ENCODE measurements at regions not wholly inside any gene's neighbourhood (a gene's known extent, or its start where the extent isn't known, plus 50 kb on each side); places are given as distances from the start of the nearest gene placed in this dataset.

GRCh38 chr10:92747600-92747999, 57.8 kb downstream of the HHEX start:
- CTCF ChIA-PET (ENCODE audit: low intra/inter-chr PET ratio) = no interaction called here
- no peaks in the 10 kb centered on the region for H3K36me3 ChIP-seq (ENCODE audit: control insufficient read depth, insufficient read depth, low read length)
- in situ Hi-C loops (cut with MboI) (no loop called here), intact Hi-C loops (cut with micrococcal nuclease) (no loop called here)
- H3K4me3 ChIP-seq = no peak overlapping the region
- H3K9me3 ChIP-seq (replicated peaks; ENCODE audit: control insufficient read depth, insufficient read depth, low read depth, low read length) = no peaks in the 10 kb centered on the region
- H3K27ac ChIP-seq (ENCODE audit: extremely low read depth, low read depth, low read length) = no peak overlapping the region
- FAIRE-seq (no peak), ATAC-seq (peak; percentile 52; the same call in 2 of the 3 replicates), DNase-seq (ENCODE audit: extremely low read depth in 1 of 4, low spot score in 3 of 4) (no peak)
- POLR2A ChIA-PET = interaction anchor here (0.6 to 2.6 kb wide), 3 partner anchors 9 to 34 kb away, joined by 3 to 9 read pairs (median 4); no protein-coding TSS in a partner anchor
- no peaks in the 10 kb centered on the region for H4K20me1 ChIP-seq (replicated peaks; ENCODE audit: control insufficient read depth, insufficient read depth, low read length)
- H3K27me3 ChIP-seq (ENCODE audit: control insufficient read depth in 2 of 2, insufficient read depth in 2 of 2, low read length in 2 of 2) = no peaks in the 10 kb centered on the region
- H3K4me1 ChIP-seq (replicated peaks in 1 of 2; ENCODE audit: control insufficient read depth in 2 of 2, insufficient read depth in 2 of 2, low read length in 2 of 2) = peaks cover 0 to 8% of the 10 kb centered on the region in 2 experiments; a peak in 3 of 5 replicates
- no peaks in the 10 kb centered on the region for H3K9me1 ChIP-seq (ENCODE audit: control insufficient read depth, insufficient read depth, low read length)
- WGBS (ENCODE audit: insufficient coverage, low coverage, missing lambda C conversion rate) = 35% methylated on average over 2 of the region's 2 CpGs
- H3K4me2 ChIP-seq (ENCODE audit: insufficient read depth, low read length) = no peak overlapping the region
- BruUV-seq (replicated peaks) = no TSS peak
- H2AFZ ChIP-seq (ENCODE audit: low read depth, low read length) = 0 out of 2 replicates have a peak overlapping the region, but pooled peaks have one; percentile 23
- no peaks in the 10 kb centered on the region for H3K79me2 ChIP-seq (ENCODE audit: control insufficient read depth, insufficient read depth, low read length)
- H3K9ac ChIP-seq (ENCODE audit: insufficient read depth in 1 of 2, low read depth in 2 of 2, low read length in 2 of 2) = peak overlapping the region in 1 of 2 experiments; percentile 58; a peak in 1 of 4 replicates
- TF ChIP-seq ZNF280A (IDR thresholded peaks at IDR 0.05; ENCODE audit: low read depth, partially characterized antibody) (no peak), IRF1 (CRISPR knock-in tag; IDR thresholded peaks at IDR 0.05; ENCODE audit: borderline replicate concordance) (no peak), GATAD2B (IDR thresholded peaks at IDR 0.05; ENCODE audit: borderline replicate concordance) (no peak), PPARD (CRISPR knock-in tag; IDR thresholded peaks at IDR 0.05) (no peak), ATF2 (CRISPR knock-in tag; IDR thresholded peaks at IDR 0.05) (no peak), THRB (CRISPR knock-in tag; conservative IDR thresholded peaks at IDR 0.05) (0 out of 2 replicates have a peak, but pooled peaks have one; percentile 31), THAP7 (CRISPR knock-in tag; IDR thresholded peaks at IDR 0.05) (no peak), SRSF1 (IDR thresholded peaks at IDR 0.05; ENCODE audit: low read depth, low read length) (no peak), KDM5B (IDR thresholded peaks at IDR 0.05; ENCODE audit: insufficient replicate concordance, low read depth, low read length) (no peak), RFX1 (IDR thresholded peaks at IDR 0.05) (peak; percentile 64), FUS (optimal IDR thresholded peaks at IDR 0.05; ENCODE audit: low read depth, low read length) (no peak), ZEB2 (IDR thresholded peaks at IDR 0.05) (no peak), ESRRA (IDR thresholded peaks at IDR 0.05; ENCODE audit: borderline replicate concordance, low read depth) (no peak), PHF20 (IDR thresholded peaks at IDR 0.05; ENCODE audit: partially characterized antibody) (no peak), ATF6 (CRISPR knock-in tag; IDR thresholded peaks at IDR 0.05) (no peak)

Measured in K562 (cell line).